Liver (tissue), 2 donors: ENCODE measurements at regions not wholly inside any gene's neighbourhood (a gene's known extent, or its start where the extent isn't known, plus 50 kb on each side); places are given as distances from the start of the nearest gene placed in this dataset.

Experiments used
- SP1 ChIP-seq: IDR thresholded peaks from 2 replicates; pipeline ENCODE4 v1.6.1; 2018; ENCODE audit warnings: antibody characterized with exemption, mild to moderate bottlenecking
- TAF1 ChIP-seq: conservative IDR thresholded peaks from 2 replicates; pipeline ENCODE4 v1.6.1; 2016; ENCODE audit warnings: antibody characterized with exemption, mild to moderate bottlenecking
- TF ChIP-seq, protein P1 (sequence below): IDR thresholded peaks from 2 replicates; pipeline ENCODE4 v1.6.1; 2016; ENCODE audit warnings: antibody characterized with exemption, mild to moderate bottlenecking
- donor health status: healthy.

DNA sequence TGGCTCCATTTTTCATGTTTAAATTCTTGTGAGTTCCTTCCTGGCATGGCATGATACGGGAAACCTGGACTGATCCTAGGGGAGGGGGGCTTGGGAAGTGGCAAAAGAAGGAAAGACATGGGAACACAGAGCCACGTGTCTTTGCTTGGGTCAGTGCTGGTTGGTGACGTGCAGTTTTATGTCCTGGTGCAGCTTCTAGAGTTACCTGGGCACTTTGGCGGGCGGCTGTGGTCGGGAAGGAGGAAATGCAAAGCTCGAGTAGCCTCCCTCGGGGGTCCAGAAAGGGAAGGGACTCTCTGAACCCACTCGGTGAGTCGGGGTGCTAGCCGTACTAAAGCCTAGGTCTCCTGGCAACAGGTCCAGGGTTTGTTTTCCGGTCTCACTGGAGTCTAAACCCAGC, 94.6 kb downstream of the APOB start:
- TF ChIP-seq TAF1 (no peak), SP1 (no peak)
- TF ChIP-seq, protein P1, sequence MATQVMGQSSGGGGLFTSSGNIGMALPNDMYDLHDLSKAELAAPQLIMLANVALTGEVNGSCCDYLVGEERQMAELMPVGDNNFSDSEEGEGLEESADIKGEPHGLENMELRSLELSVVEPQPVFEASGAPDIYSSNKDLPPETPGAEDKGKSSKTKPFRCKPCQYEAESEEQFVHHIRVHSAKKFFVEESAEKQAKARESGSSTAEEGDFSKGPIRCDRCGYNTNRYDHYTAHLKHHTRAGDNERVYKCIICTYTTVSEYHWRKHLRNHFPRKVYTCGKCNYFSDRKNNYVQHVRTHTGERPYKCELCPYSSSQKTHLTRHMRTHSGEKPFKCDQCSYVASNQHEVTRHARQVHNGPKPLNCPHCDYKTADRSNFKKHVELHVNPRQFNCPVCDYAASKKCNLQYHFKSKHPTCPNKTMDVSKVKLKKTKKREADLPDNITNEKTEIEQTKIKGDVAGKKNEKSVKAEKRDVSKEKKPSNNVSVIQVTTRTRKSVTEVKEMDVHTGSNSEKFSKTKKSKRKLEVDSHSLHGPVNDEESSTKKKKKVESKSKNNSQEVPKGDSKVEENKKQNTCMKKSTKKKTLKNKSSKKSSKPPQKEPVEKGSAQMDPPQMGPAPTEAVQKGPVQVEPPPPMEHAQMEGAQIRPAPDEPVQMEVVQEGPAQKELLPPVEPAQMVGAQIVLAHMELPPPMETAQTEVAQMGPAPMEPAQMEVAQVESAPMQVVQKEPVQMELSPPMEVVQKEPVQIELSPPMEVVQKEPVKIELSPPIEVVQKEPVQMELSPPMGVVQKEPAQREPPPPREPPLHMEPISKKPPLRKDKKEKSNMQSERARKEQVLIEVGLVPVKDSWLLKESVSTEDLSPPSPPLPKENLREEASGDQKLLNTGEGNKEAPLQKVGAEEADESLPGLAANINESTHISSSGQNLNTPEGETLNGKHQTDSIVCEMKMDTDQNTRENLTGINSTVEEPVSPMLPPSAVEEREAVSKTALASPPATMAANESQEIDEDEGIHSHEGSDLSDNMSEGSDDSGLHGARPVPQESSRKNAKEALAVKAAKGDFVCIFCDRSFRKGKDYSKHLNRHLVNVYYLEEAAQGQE, result no peak
